HG03280 (cell line): ENCODE measurements at regions not wholly inside any gene's neighbourhood (a gene's known extent, or its start where the extent isn't known, plus 50 kb on each side); places are given as distances from the start of the nearest gene placed in this dataset.
"Not testable (repeated sequence)": the region's sequence is repeated elsewhere in the genome, so short reads cannot be mapped to it uniquely, and the experiment has no call there.

ENCODE experiments used
- ATAC-seq: cut with Tn5 transposase; IDR thresholded peaks from one replicate; pipeline ENCODE4 v1.9.1; 2021; ENCODE audit warnings: mild to moderate bottlenecking, moderate library complexity; ENCODE audit not compliant: unreplicated experiment

DNA sequence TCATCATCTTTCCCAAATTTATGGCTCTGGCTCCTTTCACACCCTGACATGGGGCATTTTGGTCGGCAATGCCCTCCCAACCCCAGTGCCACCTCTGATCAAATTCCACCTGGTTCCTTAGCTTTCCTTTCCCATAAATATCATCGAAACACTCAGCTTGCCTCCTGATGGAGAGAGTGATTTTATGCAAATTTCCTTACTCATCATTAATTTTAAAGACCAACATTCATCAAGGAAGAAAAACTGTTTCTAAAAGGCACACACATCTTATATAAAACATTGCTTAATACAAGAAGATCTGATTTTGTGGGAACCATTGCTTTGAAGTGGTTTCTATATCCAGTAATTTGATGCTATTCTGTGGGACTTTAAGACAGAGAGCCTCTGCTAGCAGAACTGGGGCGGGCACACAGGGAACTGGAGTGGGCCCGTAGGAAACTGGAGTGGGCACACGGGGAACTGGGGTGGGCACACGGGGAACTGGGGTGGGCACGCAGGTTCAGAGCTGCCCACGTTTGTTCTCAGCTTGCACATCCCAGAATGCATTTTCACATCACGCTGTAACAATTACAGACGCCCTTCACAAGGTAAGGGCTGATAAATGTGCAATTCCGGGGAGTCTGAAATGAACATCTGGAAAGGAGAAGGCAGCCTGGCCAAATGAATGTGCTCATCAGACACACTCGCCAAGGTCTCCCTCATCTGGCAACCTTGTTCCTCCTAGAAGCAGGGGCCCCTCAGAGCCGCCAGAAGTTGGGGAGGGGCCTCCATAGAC, 174.2 kb downstream of the RTP5 start:
- no peak for ATAC-seq

DNA sequence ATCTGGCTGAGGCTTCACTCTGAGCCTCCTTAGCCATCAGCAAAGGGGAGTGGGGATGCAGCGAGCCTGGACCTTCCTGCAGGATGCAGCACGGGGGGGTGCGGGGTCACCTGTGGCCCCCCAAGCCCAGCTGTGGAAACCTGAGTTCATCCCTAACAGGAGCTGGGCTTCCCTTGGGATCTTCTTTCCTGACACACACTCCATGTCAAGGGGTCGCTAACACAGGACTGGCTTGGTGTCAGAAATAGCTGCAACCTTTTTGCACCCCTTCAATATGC, 174.7 kb downstream of the RTP5 start:
- ATAC-seq, result no peak

DNA sequence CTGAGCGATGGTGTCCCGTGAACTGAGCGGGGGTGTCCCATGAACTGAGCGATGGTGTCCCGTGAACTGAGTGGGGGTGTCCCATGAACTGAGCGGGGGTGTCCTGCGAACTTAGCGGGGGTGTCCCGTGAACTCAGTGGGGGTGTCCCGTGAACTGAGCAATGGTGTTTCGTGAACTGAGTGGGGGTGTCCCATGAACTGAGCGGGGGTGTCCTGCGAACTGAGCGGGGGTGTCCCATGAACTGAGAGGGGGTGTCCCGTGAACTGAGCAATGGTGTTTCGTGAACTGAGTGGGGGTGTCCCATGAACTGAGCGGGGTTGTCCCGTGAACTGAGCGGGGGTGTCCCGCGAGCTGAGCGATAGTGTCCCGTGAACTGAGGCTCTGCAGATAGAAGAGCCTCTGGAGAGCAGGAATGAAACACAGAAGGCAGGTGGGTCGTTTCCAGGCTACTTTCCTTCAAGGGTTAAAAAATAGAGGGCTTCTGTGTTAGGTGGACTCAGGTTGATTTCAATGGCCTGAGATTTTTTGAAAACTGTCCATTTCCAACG, 176.1 kb downstream of the RTP5 start:
- ATAC-seq, result not testable (repeated sequence)

DNA sequence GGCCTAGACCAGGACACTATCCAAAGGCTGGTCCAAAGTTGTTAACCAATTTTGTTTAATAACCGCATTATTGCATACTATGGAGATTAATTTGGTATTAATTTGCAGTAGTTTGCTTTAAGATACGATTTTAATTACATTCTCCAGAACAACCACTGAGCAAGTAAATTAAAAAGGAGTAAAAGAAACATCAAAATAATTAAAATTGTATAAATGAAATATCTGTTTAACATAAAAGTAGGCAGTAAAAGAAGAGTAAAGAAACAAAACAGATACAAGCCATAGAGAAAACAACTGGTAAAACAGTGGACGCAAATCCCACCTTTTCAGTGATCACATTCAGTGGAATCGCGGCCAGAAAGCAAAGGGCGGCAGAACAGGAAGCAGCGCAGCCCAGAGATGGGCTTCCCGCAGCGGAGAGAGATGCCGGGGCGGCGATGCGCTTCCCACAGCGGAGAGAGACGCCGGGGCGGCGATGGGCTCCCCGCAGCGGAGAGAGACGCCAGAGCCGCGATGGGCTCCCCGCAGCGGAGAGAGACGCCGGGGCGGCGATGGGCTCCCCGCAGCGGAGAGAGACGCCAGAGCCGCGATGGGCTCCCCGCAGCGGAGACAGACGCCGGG, 176.8 kb downstream of the RTP5 start:
- ATAC-seq, result no peak

DNA sequence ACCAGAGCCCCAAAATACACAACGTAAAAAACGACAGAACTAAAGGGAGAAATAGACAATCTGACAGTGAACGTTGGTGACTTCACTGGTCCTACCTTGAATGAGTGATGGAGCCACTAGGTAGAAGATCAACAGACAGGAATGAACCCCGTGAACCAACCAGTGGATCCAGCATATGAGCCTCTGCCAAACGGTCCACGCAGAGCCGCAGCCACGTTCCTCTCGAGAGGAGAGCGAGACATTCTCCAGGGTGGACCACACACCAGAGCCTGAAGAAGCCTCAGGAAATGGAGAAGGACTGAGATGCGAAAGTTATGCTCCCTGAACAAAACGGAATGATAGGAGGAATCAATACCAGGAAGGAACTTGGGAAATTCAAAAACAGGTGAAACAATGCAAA, 178.4 kb downstream of the RTP5 start:
- ATAC-seq, result no peak

DNA sequence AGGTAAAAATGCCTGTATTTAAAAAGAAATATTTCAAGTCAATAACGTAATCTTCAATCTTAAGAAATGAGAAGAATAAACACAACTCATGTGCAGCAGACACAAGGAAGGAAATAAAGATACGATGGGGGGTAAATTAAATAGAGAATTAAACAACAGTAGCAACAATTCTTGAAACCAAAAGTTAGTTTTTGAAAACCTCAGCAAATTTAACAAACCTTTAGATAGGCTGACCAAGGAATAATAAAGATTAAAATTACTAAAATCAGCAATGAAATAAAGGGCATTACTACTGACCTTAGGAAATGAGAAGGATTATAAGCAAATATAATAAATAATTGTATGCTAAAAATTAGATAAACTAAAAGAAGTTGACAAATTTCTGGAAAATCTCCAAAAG, 178.9 kb downstream of the RTP5 start:
- ATAC-seq, result no peak

DNA sequence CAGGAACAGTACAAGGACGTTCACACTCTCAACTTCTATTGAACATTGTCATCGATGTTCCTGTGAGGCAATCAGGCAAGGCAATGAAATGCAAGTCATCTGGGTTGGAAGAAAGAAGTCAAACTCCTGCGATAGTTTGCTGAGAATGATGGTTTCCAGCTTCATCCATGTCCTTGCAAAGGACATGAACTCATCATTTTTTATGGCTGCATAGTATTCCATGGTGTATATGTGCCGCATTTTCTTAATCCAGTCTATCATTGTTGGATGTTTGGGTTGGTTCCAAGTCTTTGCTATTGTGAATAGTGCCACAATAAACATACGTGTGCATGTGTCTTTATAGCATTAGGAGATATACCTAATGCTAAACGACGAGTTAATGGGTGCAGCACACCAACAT, 180.0 kb downstream of the RTP5 start:
- ATAC-seq, result not testable (repeated sequence)

DNA sequence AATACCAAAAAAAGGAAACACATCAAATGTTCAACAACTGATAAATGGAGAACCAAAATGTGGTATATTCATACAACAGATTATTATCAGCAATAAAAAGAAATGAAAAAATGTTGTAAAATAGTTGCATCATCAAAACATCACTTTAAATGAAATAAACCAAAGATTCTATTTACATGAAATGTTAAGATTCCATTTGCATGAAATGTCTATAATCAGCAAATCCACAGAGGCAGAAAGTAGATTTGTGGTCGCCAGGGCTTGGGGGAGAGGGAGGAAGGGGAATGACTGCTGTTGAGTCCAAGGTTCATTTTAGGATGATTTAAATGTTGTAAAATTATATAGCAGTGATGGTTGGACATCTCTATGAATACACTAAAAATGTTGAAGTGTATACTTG, 181.9 kb downstream of the RTP5 start:
- ATAC-seq, result no peak

DNA sequence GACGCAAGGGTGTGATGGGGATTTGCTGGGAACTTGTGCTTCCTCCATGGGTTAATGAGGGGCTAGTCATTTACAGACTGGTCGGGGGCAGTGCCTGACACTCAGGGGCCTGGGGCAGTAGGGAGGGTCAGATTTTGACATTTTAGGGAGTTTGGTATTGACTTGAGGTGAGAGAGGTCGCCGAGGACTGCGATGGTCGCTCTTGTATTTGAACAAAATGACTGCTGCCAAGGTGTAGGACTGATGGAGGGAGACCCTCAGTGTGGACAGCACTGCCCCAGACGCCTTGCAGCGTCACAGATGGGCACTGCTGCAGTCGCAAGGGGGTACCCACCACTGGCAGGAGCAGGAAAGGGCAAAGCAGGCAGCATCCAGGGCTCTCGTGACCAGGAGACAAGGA, 182.9 kb downstream of the RTP5 start:
- no peak for ATAC-seq

DNA sequence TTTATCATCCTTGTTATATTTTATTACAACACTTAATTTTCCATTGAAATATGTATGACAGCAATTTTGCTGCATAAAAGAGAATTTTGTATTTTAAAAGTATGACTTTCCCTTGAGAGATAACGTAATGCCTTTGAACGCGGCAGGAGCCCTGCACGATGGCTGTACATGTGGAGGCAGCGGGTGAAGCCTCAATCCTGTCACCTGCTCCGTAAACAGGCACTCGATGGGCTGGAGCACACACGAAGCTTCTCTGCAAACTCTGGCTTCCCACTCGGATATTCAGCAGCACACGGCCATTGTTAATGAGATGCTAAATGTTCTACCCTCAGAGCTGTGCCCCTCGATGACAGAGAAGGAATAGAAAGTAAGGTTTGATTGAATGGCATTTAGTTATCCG, 184.4 kb downstream of the RTP5 start:
- ATAC-seq, result no peak

DNA sequence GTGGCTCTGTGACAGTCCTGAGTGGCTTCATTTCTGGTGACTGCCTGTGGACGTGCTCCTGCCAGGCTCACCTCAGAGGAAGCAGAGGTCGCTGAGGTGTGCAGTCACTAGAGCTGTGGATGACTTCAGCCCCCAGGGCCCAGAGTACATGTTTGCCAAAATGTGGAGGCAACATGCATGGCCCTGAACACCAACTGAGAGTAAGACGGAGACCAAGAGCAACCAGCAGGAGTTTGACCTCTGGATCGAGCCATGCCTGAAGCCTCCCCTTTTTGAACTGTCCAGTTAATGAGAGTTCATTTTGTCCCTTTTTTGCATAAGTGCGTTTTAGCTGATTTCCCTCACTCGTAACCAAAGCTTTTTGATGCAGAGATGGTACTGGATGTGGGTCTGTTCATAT, 184.9 kb downstream of the RTP5 start:
- no peak for ATAC-seq

DNA sequence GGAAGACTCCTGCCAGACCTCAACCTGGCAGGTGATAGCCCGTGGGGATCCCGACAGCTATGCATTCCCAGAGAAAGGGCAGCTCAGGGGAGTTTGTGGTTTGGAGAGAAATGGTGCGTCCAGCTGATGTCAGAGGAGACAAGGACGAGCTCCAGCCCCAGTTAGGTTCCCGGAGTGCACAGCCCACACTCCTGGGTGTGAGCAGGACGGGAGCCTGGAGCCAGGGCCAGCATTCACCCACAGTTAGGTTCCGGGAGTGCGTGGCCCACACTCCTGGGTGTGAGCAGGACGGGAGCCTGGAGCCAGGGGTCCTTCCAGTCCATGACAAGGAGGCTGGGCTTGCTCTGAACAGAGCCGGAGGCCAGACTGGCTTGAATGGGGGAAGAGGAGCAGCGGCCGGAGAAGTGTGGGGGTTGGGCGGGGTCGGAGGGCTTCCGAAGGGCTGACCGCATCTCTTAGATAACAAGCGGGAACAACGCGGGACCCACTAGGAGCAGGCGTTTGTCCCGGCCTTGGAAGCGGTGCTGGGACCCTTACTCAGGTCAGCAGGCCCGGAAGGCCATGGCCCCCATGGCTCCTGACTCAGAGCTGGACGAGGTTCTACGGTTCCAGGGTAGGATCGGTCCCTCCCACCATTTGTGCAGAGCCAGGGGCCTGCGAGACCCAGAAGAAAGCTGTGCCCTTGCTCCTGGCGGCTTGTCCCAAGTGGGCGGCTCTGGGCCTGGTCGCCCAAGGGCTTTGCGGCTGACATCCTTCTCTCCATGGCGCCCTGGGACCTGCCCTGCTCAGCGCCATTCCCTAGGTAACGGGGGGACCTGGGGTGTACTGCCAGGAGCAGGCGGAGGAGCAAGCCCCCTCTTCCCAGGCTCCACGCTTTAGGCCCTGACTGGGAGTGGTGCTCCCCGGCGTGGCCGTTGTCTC, 185.6 kb downstream of the RTP5 start:
- no peak for ATAC-seq

DNA sequence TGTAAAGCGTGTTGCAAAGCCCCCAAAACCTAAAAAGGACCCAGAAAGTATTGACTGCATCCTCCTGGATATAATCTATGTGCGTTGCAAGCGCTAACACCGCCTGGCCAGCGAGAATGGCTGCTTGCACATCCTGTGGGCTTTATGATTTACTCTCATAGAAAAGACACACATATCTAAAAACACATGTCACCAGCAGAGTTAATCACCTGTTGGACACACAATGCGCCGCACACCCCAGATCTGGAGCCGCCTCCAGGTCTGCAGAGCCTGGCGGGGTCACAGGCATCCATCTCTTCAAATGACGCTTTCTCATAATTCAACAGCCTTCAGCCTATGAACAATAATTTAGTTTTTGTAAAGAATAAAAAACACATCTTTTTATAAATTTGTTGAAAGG, 186.5 kb downstream of the RTP5 start:
- ATAC-seq, result no peak

DNA sequence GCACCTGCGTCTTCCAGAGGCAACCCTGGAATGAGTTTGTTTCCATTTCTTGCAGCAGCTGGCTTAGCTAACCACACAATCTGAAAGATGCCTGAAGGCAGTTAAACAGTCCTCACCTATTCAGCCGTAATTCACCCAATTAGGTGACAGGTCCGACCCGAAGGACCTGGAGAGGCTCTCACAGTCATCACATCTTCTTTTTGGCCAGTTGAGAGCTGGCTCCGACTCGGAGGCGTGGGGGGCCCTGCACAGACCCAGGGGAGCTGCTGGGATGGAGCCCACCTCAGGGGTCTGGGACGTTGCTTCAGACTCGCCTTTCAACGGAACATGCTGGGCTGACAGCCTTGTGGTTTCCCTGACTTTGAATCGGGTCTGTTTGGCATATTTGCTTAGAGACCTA, 187.3 kb downstream of the RTP5 start:
- ATAC-seq, result no peak

DNA sequence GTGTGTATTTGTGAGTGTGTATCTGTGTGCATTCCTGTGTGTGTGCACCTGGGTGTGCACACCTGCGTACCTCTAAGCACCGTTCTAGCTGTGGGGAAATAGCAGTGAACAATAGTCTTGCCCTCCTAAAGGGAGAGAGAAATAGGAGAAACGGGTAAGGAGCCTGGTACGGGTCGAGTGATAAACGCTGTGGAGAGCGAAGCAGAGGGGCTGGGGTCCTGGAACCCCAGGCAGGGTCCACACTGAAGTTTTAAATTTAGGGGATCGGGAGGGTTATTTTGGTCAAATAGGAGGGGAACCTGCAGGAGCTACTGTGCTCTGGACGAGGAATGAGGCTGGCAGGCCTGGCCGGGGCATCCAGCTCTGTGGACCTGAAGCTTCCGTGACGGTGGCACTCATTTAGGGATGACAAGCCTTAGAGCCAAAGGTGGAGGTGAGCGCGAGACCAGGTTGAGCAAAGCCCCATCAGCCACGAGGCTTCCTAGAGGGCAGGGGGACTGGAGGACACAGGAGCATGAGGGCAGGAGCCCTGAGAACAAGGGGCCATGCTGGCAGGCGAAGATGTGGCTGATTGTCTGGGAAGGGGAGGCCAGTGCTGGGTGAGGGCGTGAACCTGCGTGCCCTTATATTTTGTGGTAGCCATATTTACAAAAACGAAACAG, 188.0 kb downstream of the RTP5 start:
- ATAC-seq, result no peak

DNA sequence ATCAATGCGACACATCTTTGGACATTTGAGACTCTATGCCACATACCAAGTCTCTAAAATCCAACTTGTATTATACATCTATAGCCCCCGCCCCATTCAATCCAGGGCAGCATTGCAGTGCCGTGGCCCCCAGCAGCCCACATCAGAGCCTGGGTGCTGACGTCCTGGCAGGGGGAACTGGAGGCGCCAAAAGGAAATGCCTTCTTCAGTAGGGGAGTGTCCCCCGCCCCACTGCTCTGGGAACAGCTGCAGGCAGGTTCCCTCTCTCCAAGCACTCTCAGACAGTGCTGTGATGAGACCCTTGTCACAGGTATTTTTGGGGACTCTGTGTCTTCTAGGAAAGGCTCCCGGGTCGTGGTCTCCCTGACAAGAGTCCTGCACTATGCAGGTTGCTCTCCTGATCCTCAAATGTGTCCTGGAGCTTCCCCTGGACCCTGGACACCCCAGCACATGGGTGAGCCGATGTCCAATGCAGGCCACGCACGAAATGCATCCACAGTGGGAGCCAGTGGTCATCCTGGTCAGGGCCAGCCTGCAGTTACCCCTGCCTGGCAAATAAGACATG, 188.7 kb downstream of the RTP5 start:
- ATAC-seq, result no peak

DNA sequence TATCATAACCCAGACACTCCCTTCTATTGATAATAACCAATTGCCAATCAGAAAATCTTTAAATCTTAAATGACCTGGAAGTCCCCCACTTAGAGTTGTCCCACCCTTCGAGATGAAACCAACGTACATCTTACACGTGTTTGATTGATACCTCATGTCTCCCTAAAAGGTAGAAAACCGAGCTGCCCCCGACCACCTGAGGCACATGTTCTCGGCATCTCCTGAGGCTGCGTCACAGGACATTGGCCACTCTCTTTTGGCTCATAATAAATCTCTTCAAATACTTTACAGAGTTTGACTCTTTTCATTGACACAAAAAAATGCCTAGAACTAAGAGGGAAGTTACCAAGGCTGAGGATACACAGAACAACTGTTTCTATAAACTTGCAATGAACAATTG, 190.0 kb downstream of the RTP5 start:
- no peak for ATAC-seq

DNA sequence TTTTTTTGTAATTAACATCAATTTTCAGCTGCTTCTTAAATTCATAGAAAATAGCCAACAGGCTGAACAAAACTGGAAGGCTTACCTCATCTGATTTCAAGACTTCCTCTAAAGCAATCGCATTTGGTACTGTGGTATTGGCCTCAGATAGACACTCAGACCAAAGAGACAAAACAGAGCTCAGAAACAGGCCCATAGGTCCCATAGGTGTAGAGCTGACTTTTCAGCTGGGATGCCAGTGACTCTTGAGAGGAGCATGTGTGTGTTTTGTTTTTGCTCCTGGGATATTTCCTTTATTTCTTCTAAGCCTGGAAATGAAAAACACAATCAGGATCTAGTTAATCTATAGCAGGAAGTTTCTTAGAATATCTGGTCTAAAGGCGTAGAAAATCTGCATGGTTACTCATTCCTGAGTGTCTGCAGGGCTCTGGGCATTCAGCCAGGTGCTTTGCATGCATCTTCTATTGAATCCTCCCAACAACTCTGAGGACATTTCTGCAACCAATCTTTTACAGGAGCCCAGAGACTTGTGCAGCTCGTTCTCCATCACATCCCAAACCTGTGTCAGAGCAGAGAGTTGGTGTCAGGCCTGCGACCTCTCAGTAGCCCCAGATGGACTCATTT, 190.8 kb downstream of the RTP5 start:
- ATAC-seq, result no peak

DNA sequence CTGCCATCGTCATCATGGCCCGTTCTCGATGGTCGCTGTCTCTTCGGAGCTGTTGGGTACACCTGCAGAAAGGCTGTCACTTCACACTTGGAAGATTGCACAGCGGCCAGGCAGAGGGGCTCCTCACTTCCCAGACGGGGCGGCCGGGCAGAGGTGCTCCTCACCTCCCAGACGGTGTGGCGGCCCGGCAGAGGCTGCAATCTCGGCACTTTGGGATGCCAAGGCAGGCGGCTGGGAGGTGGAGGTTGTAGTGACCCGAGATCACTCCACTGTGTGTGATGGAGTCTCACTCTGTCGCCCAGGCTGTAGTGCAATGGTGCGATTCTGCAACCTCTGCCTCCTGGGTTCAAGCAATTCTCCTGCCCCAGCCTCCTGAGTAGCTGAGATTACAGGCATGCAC, 192.4 kb downstream of the RTP5 start:
- not testable (repeated sequence) for ATAC-seq

DNA sequence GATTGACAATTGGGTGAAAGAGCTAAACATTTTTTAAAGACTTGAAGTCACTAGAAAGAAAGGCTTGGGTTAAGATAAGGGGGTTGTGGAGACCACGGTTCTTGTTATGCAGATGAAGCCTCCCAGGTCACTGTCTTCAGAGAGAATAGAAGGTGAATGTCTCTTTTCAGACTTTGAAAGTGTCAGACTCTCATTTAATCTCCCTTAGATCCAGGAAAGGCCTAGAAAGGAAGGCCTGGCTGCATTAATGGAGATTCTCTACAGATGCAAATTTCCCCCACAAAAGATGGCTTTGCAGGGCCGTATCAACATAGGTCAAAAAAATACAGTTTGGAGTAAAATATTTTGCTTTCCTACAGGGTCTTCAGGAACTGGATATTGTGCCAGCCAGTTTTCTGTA, 193.9 kb downstream of the RTP5 start:
- ATAC-seq, result no peak
